ENCODE measurements at regions not wholly inside any gene's neighbourhood (a gene's known extent, or its start where the extent isn't known, plus 50 kb on each side); places are given as distances from the start of the nearest gene placed in this dataset.

- H3K4me3 ChIP-seq = no peak overlapping the region
- H3K36me3 ChIP-seq = no peaks in the 10 kb centered on the region
- no peak overlapping the region for H3K27ac ChIP-seq
- H3K27me3 ChIP-seq = no peaks in the 10 kb centered on the region
- TF ChIP-seq CTCF (IDR thresholded peaks at IDR 0.05) = no peak
- no peaks in the 10 kb centered on the region for H3K9me3 ChIP-seq
- DNase-seq (ENCODE audit: low spot score) = no peak
- no peaks in the 10 kb centered on the region for H3K4me1 ChIP-seq
Measured at GRCh38 chr19:30873691-30874090, 475.5 kb downstream of the TSHZ3 start.

- TF ChIP-seq CTCF (IDR thresholded peaks at IDR 0.05) = no peak
- no peak for DNase-seq (ENCODE audit: low spot score)
- H3K4me1 ChIP-seq = no peaks in the 10 kb centered on the region
- H3K27me3 ChIP-seq = no peaks in the 10 kb centered on the region
- H3K27ac ChIP-seq = no peak overlapping the region
- H3K9me3 ChIP-seq = no peaks in the 10 kb centered on the region
- no peak overlapping the region for H3K4me3 ChIP-seq
- H3K36me3 ChIP-seq = no peaks in the 10 kb centered on the region
Measured at GRCh38 chr19:30873003-30873402, 476.2 kb downstream of the TSHZ3 start.

GRCh38 chr19:30871979-30872378 is 477.3 kb downstream of the TSHZ3 start:
- TF ChIP-seq CTCF (IDR thresholded peaks at IDR 0.05) = no peak
- Histone ChIP-seq H3K4me1 (no peaks in the 10 kb centered on the region), H3K27ac (no peak overlapping the region), H3K9me3 (no peaks in the 10 kb centered on the region), H3K27me3 (no peaks in the 10 kb centered on the region), H3K4me3 (no peak overlapping the region), H3K36me3 (no peaks in the 10 kb centered on the region)
- DNase-seq (ENCODE audit: low spot score) = no peak

- DNase-seq (ENCODE audit: low spot score) = no peak
- no peak for TF ChIP-seq CTCF (IDR thresholded peaks at IDR 0.05)
Measured at GRCh38 chr19:30870876-30871275, 478.4 kb downstream of the TSHZ3 start.

GRCh38 chr19:30865511-30865910 is 483.7 kb downstream of the TSHZ3 start:
- Histone ChIP-seq H3K27ac (no peak overlapping the region), H3K4me3 (no peak overlapping the region), H3K4me1 (no peaks in the 10 kb centered on the region), H3K27me3 (no peaks in the 10 kb centered on the region), H3K9me3 (no peaks in the 10 kb centered on the region), H3K36me3 (no peaks in the 10 kb centered on the region)
- no peak for DNase-seq (ENCODE audit: low spot score)
- TF ChIP-seq CTCF (IDR thresholded peaks at IDR 0.05) = no peak

More at GRCh38 chr19:30870876-30871275, 478.4 kb downstream of the TSHZ3 start:
- Histone ChIP-seq H3K4me3 (no peak overlapping the region), H3K27ac (no peak overlapping the region), H3K27me3 (no peaks in the 10 kb centered on the region), H3K36me3 (no peaks in the 10 kb centered on the region), H3K4me1 (no peaks in the 10 kb centered on the region), H3K9me3 (no peaks in the 10 kb centered on the region)

GRCh38 chr19:30864391-30865215 is 484.6 kb downstream of the TSHZ3 start:
- Histone ChIP-seq H3K4me1 (no peaks in the 10 kb centered on the region), H3K36me3 (no peaks in the 10 kb centered on the region), H3K27me3 (no peaks in the 10 kb centered on the region), H3K27ac (no peak overlapping the region), H3K4me3 (no peak overlapping the region), H3K9me3 (no peaks in the 10 kb centered on the region)
- no peak for DNase-seq (ENCODE audit: low spot score)
- TF ChIP-seq CTCF (IDR thresholded peaks at IDR 0.05) = no peak

Measured in right atrium auricular region (tissue), 2 donors.